HCT116 (cell line): ENCODE measurements at regions not wholly inside any gene's neighbourhood (a gene's known extent, or its start where the extent isn't known, plus 50 kb on each side); places are given as distances from the start of the nearest gene placed in this dataset.

Source experiments
- ATAC-seq: fragments of 200-7000 bp; cut with Tn5 transposase; 2 replicates; pipeline ENCODE4 v1.9.1; 2020; ENCODE audit warnings: mild to moderate bottlenecking, moderate library complexity
- BruUV-seq: library from RNA; stranded (reverse); fragments of 400-500 nt; replicated peaks from 2 replicates; lab custom pipeline; 2021; lab: Mats Ljungman, UMichigan
- CTCF ChIA-PET: fragments of 300-600 bp; sonication (Branson Sonifier 250); formaldehyde crosslinking; loops from one replicate; lab custom pipeline; 2021; ENCODE audit warnings: antibody characterized with exemption; lab: Charles Lee
- POLR2A ChIA-PET: fragments of 300-600, 350-600 bp; sonication (Branson Sonifier 250); formaldehyde crosslinking; loops from one replicate; lab custom pipeline; 2021; ENCODE audit warnings: antibody characterized with exemption; lab: Charles Lee
- RAD21 ChIA-PET, 2 experiments: fragments of 300-600 bp; sonication (Branson Sonifier 250); formaldehyde crosslinking; loops; one replicate each; lab custom pipeline; 2023; ENCODE audit warnings: low total read pairs in 2 of 2; ENCODE audit not compliant: uncharacterized antibody in 2 of 2, unreplicated experiment in 2 of 2, low non-redundant PET in 1 of 2; lab: Charles Lee
- DNase-seq: peaks from one replicate; pipeline ENCODE4 v3.0.0-alpha.2; 2010; ENCODE audit warnings: low read depth, low spot score
- H2AFZ ChIP-seq: fragments of 200-600 bp; shearing (Covaris generic), sonication (generic); 2 replicates; pipeline ENCODE4 v1.6.1; 2017; ENCODE audit warnings: low read depth, mixed run types, mixed read lengths, antibody characterized with exemption, low read length; ENCODE audit not compliant: poor library complexity, severe bottlenecking
- H3K27ac ChIP-seq: 2 replicates; pipeline ENCODE4 v1.5.1; 2012; ENCODE audit warnings: low read depth, low read length
- H3K27me3 ChIP-seq: fragments of 200-600 bp; sonication (generic); 2 replicates; pipeline ENCODE4 v1.6.1; 2016; ENCODE audit warnings: mixed run types, low read length, mixed read lengths; ENCODE audit not compliant: insufficient read depth
- H3K36me3 ChIP-seq, 2 experiments: fragments of 200-500 bp in 1 of 2; fragments of 200-600 bp in 1 of 2; sonication (Bioruptor generic) in 1 of 2; sonication (generic) in 1 of 2; 2 replicates each; pipeline versions ENCODE4 v1.5.1 to v1.6.1; 2014 to 2016; ENCODE audit warnings: low read length in 2 of 2, inconsistent platforms in 1 of 2, mixed read lengths in 1 of 2, mixed run types in 1 of 2; ENCODE audit not compliant: insufficient read depth in 2 of 2, control insufficient read depth in 1 of 2
- H3K4me1 ChIP-seq, 2 experiments: fragments of 200-600 bp in 1 of 2; sonication (generic) in 1 of 2; 2 replicates each; pipeline versions ENCODE4 v1.5.1 to v1.6.1; 2012 to 2017; ENCODE audit warnings: low read length in 2 of 2, inconsistent platforms in 1 of 2, mild to moderate bottlenecking in 1 of 2, mixed read lengths in 1 of 2, mixed run types in 1 of 2, moderate library complexity in 1 of 2; ENCODE audit not compliant: insufficient read depth in 2 of 2, control insufficient read depth in 1 of 2
- H3K4me2 ChIP-seq: fragments of 200-600 bp; sonication (generic); 2 replicates; pipeline ENCODE4 v1.6.1; 2017; ENCODE audit warnings: mixed run types, low read length, mixed read lengths
- H3K4me3 ChIP-seq, 2 experiments: fragments of 200-600 bp in 1 of 2; sonication (generic) in 1 of 2; replicated peaks in 1 of 2; 2 replicates each; pipeline ENCODE4 v1.5.1; 2011 to 2016; ENCODE audit warnings: low read length in 2 of 2, control low read depth in 1 of 2, low read depth in 1 of 2, mild to moderate bottlenecking in 1 of 2, mixed read lengths in 1 of 2, mixed run types in 1 of 2
- H3K79me2 ChIP-seq: fragments of 200-600 bp; sonication (generic); 2 replicates; pipeline ENCODE4 v1.6.1; 2017; ENCODE audit warnings: mild to moderate bottlenecking, mixed run types, low read length, moderate library complexity, mixed read lengths; ENCODE audit not compliant: insufficient read depth
- H3K9ac ChIP-seq: fragments of 200-600 bp; sonication (generic); 2 replicates; pipeline ENCODE4 v1.6.1; 2016; ENCODE audit warnings: low read length, mixed read lengths
- H3K9me2 ChIP-seq: fragments of 200-600 bp; sonication (generic), shearing (Covaris generic); 2 replicates; pipeline ENCODE4 v1.6.1; 2017; ENCODE audit warnings: mixed run types, mild to moderate bottlenecking, moderate library complexity; ENCODE audit not compliant: insufficient read depth
- H3K9me3 ChIP-seq, 2 experiments: fragments of 200-500 bp in 1 of 2; fragments of 200-600 bp in 1 of 2; sonication (Bioruptor generic) in 1 of 2; sonication (generic) in 1 of 2; 2 replicates each; pipeline ENCODE4 v1.6.1; 2014 to 2017; ENCODE audit warnings: low read length in 2 of 2, mixed read lengths in 2 of 2, inconsistent platforms in 1 of 2, low read depth in 1 of 2, mild to moderate bottlenecking in 1 of 2, mixed run types in 1 of 2, moderate library complexity in 1 of 2; ENCODE audit not compliant: control insufficient read depth in 1 of 2, insufficient read depth in 1 of 2
- H4K20me1 ChIP-seq: fragments of 200-600 bp; sonication (generic), shearing (Covaris generic); 2 replicates; pipeline ENCODE4 v1.6.1; 2017; ENCODE audit warnings: mixed run types, mild to moderate bottlenecking, moderate library complexity; ENCODE audit not compliant: insufficient read depth
- ELF1 ChIP-seq: IDR thresholded peaks from 2 replicates; pipeline ENCODE4 v1.6.1; 2012; ENCODE audit warnings: low read depth, borderline replicate concordance
- EZH2phosphoT487 ChIP-seq: fragments of 200-600 bp; IDR thresholded peaks from 2 replicates; pipeline ENCODE4 v1.6.1; 2018; ENCODE audit warnings: antibody characterized with exemption, borderline replicate concordance
- FOSL1 ChIP-seq: IDR thresholded peaks from 2 replicates; pipeline ENCODE4 v1.6.1; 2012; ENCODE audit warnings: low read depth
- JUND ChIP-seq: IDR thresholded peaks from 2 replicates; pipeline ENCODE4 v1.6.1; 2012
- REST ChIP-seq: IDR thresholded peaks from 2 replicates; pipeline ENCODE4 v1.6.1; 2012; ENCODE audit warnings: low read depth
- SRF ChIP-seq: IDR thresholded peaks from 2 replicates; pipeline ENCODE4 v1.6.1; 2012; ENCODE audit warnings: low read depth
- TCF7L2 ChIP-seq: IDR thresholded peaks from 2 replicates; pipeline ENCODE4 v1.7.0; 2011; ENCODE audit warnings: borderline replicate concordance, inconsistent platforms; ENCODE audit not compliant: insufficient read depth, insufficient read length; ENCODE audit errors: extremely low read depth
- ZBTB33 ChIP-seq: IDR thresholded peaks from 2 replicates; pipeline ENCODE4 v1.6.1; 2011; ENCODE audit warnings: mild to moderate bottlenecking, low read length, moderate library complexity; ENCODE audit not compliant: insufficient replicate concordance; ENCODE audit errors: extremely low read depth
- intact Hi-C: fragments of 100-400 bp; cut with micrococcal nuclease; formaldehyde crosslinking; loops from 2 replicates; pipeline ENCODE4 v1.10.0; 2022
- TF ChIP-seq, protein P1 (sequence below): IDR thresholded peaks from 2 replicates; pipeline ENCODE4 v1.6.1; 2012

DNA sequence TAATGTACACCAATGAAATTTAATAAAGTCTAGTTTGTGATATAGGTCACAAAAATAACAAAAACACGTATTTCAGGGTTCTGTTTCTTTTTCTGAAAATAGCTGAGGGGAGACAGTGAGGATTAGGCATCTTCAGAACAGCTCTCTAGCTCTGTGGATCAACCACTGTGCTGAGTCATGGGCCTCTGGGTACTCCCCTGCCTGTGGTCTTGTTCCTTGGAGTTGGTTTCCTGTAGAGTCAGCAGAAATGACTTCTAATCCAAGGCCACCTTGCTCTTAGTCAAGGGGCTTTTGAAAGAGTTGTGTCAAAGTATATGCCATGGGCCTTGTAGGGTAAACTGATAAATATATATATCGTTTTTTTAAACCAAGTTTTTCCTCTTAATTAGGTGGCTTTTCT, 141.8 kb upstream of the ZRANB2 start (continued):
- TF ChIP-seq ZBTB33 = no peak
- TF ChIP-seq, all 23 proteins: peak for 0

- H3K4me2 ChIP-seq = no peak overlapping the region
- CTCF ChIA-PET = no interaction called here
- TF ChIP-seq SRF (no peak), JUND (no peak), ELF1 (no peak)
- TF ChIP-seq, protein P1, sequence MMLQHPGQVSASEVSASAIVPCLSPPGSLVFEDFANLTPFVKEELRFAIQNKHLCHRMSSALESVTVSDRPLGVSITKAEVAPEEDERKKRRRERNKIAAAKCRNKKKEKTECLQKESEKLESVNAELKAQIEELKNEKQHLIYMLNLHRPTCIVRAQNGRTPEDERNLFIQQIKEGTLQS = no peak
- ATAC-seq (no peak), DNase-seq (no peak)
- intact Hi-C loops = no loop called here
- H3K79me2 ChIP-seq = no peaks in the 10 kb centered on the region
- no peaks in the 10 kb centered on the region for H3K4me1 ChIP-seq
- POLR2A ChIA-PET = no interaction called here
- H3K9me3 ChIP-seq = no peaks in the 10 kb centered on the region
- no peaks in the 10 kb centered on the region for H3K36me3 ChIP-seq
- no peaks in the 10 kb centered on the region for H3K9me2 ChIP-seq
- no peak overlapping the region for H2AFZ ChIP-seq
- no TSS peak for BruUV-seq
- RAD21 ChIA-PET = no interaction called here
- H3K9ac ChIP-seq = no peak overlapping the region
- H3K27me3 ChIP-seq = no peaks in the 10 kb centered on the region
- no peaks in the 10 kb centered on the region for H4K20me1 ChIP-seq
- no peak overlapping the region for H3K4me3 ChIP-seq
- H3K27ac ChIP-seq = no peak overlapping the region
Observed at GRCh38 chr1:71210718-71211117, 129.9 kb upstream of the ZRANB2 start.

DNA sequence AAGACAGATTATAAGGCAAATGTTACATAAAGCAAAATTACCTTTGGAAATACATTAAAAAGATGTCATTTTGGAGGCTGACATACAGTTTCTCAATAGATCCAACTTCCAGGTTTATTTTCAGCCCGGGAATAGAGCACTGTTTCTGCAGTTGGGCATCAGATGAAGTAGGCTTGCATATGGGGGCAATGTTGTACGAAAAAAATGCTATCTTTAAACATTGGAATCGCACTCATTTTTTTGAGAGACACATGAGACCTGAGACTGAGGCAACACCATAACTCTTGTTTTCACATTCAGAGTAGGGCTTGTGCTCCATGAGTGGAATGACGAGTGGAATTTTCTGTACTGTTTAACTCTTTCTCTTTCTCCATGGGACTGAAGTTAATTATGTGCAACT, 122.4 kb upstream of the ZRANB2 start:
- TF ChIP-seq FOSL1 = no peak
- no peak for TF ChIP-seq EZH2phosphoT487
- TF ChIP-seq TCF7L2 = no peak
- no peak for TF ChIP-seq REST
- RAD21 ChIA-PET = no interaction called here
- no TSS peak for BruUV-seq
- Histone ChIP-seq H3K27ac (no peak overlapping the region), H3K36me3 (no peaks in the 10 kb centered on the region), H3K9ac (no peak overlapping the region), H2AFZ (no peak overlapping the region), H3K27me3 (no peaks in the 10 kb centered on the region), H3K4me3 (no peak overlapping the region), H4K20me1 (no peaks in the 10 kb centered on the region), H3K4me2 (no peak overlapping the region), H3K4me1 (no peaks in the 10 kb centered on the region), H3K79me2 (no peaks in the 10 kb centered on the region), H3K9me3 (no peaks in the 10 kb centered on the region), H3K9me2 (no peaks in the 10 kb centered on the region)
- ATAC-seq (no peak), DNase-seq (no peak)
- POLR2A ChIA-PET = no interaction called here
- intact Hi-C loops = no loop called here
- CTCF ChIA-PET = no interaction called here
